GM23248 (cell line): ENCODE measurements at regions not wholly inside any gene's neighbourhood (a gene's known extent, or its start where the extent isn't known, plus 50 kb on each side); places are given as distances from the start of the nearest gene placed in this dataset.
"Not testable (repeated sequence)": the region's sequence is repeated elsewhere in the genome, so short reads cannot be mapped to it uniquely, and the experiment has no call there.

Experiments used
- DNase-seq: peaks from one replicate; pipeline ENCODE4 v3.0.0-alpha.2; 2015
- H2AFZ ChIP-seq: fragments of 200-600 bp; sonication (generic); 2 replicates; pipeline ENCODE4 v1.6.1; 2016; ENCODE audit warnings: antibody characterized with exemption
- H3F3A ChIP-seq: fragments of 200-600 bp; sonication (generic); 2 replicates; pipeline ENCODE4 v1.6.1; 2016; ENCODE audit warnings: mild to moderate bottlenecking, antibody characterized with exemption, mixed run types; ENCODE audit not compliant: insufficient read depth
- H3K27ac ChIP-seq: fragments of 200-600 bp; sonication (generic); 2 replicates; pipeline ENCODE4 v1.5.1; 2016; ENCODE audit warnings: mild to moderate bottlenecking
- H3K27me3 ChIP-seq: fragments of 200-600 bp; sonication (generic); replicated peaks from 2 replicates; pipeline ENCODE4 v1.6.1; 2016; ENCODE audit warnings: mild to moderate bottlenecking; ENCODE audit not compliant: insufficient read depth
- H3K36me3 ChIP-seq: fragments of 200-600 bp; sonication (generic); 2 replicates; pipeline ENCODE4 v1.6.1; 2016; ENCODE audit warnings: low read depth, mild to moderate bottlenecking
- H3K4me1 ChIP-seq: fragments of 200-600 bp; sonication (generic); 2 replicates; pipeline ENCODE4 v1.6.1; 2016; ENCODE audit warnings: mild to moderate bottlenecking; ENCODE audit not compliant: insufficient read depth
- H3K4me2 ChIP-seq: fragments of 200-600 bp; sonication (generic); one replicate; pipeline ENCODE4 v1.6.1; 2016; ENCODE audit warnings: mild to moderate bottlenecking; ENCODE audit not compliant: unreplicated experiment
- H3K4me3 ChIP-seq: fragments of 200-600 bp; sonication (generic); 2 replicates; pipeline ENCODE4 v1.5.1; 2016; ENCODE audit warnings: mild to moderate bottlenecking
- H3K79me2 ChIP-seq: fragments of 200-600 bp; sonication (generic); 2 replicates; pipeline ENCODE4 v1.6.1; 2016; ENCODE audit warnings: mild to moderate bottlenecking; ENCODE audit not compliant: insufficient read depth
- H3K9ac ChIP-seq: fragments of 200-600 bp; sonication (generic); 2 replicates; pipeline ENCODE4 v1.6.1; 2016; ENCODE audit warnings: mild to moderate bottlenecking
- H3K9me2 ChIP-seq: fragments of 200-600 bp; sonication (generic); 2 replicates; pipeline ENCODE4 v1.6.1; 2016; ENCODE audit warnings: mixed run types, mild to moderate bottlenecking, moderate library complexity; ENCODE audit not compliant: insufficient read depth
- H3K9me3 ChIP-seq: fragments of 200-600 bp; sonication (generic); one replicate; pipeline ENCODE4 v1.6.1; 2017; ENCODE audit warnings: low read depth
- H4K20me1 ChIP-seq: fragments of 200-600 bp; sonication (generic); 2 replicates; pipeline ENCODE4 v1.6.0; 2016; ENCODE audit not compliant: insufficient read depth
- EZH2 ChIP-seq: fragments of 200-600 bp; sonication (generic); IDR thresholded peaks from 2 replicates; pipeline ENCODE4 v1.6.1; 2018; ENCODE audit warnings: antibody characterized with exemption, mild to moderate bottlenecking; ENCODE audit not compliant: insufficient read depth, poor library complexity, severe bottlenecking
- EZH2phosphoT487 ChIP-seq: fragments of 200-600 bp; sonication (generic); IDR thresholded peaks from 2 replicates; pipeline ENCODE4 v1.6.1; 2018; ENCODE audit warnings: antibody characterized with exemption, moderate library complexity, mild to moderate bottlenecking, low read depth; ENCODE audit not compliant: insufficient read depth
- WGBS, 2 experiments: methylation state at CpG; one replicate each; pipeline ENCODE4 v1.1.6; 2015 to 2017; ENCODE audit warnings: low lambda C conversion rate in 2 of 2, low coverage in 1 of 2; ENCODE audit errors: missing lambda C conversion rate in 2 of 2; 5-methylcytosine and 5-hydroxymethylcytosine counted together
- in situ Hi-C: fragments of 300-500 bp; cut with MboI; formaldehyde crosslinking; loops from 2 replicates; pipeline ENCODE4 v1.15.0; 2020

DNA sequence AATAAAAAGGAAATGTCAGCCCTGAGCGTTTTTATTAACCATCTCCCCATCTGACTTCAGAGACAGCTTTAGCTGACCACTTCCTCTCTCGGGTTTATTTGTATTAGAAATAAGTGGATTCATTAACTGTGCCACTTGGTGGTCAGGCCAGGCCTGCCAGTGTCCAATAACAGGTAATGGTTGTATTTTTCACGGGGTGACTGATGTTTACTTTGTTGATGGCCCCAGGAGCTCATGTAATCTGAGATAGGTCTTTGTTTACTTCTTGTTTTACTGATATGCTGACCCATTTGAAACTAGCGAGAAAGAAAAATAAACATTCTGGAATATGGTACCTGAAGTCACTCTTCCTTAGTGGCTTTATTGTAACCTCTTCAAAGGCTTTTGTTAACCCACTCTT is 504.3 kb upstream of the SLC35B3 start:
- Histone ChIP-seq H3K9me2 (no peaks in the 10 kb centered on the region), H3K79me2 (no peaks in the 10 kb centered on the region), H3K27ac (no peak overlapping the region), H3K9ac (no peak overlapping the region), H3K4me1 (no peaks in the 10 kb centered on the region), H3K4me2 (no peak overlapping the region), H3F3A (no peaks in the 10 kb centered on the region), H3K9me3 (no peaks in the 10 kb centered on the region), H3K4me3 (no peak overlapping the region), H3K36me3 (no peaks in the 10 kb centered on the region), H4K20me1 (no peaks in the 10 kb centered on the region), H3K27me3 (no peaks in the 10 kb centered on the region), H2AFZ (no peak overlapping the region)
- in situ Hi-C loops = no loop called here
- no peak for DNase-seq
- no peak for TF ChIP-seq EZH2phosphoT487
- WGBS, 2 experiments = 33 to 47% methylated on average over 4 of the region's 4 CpGs

DNA sequence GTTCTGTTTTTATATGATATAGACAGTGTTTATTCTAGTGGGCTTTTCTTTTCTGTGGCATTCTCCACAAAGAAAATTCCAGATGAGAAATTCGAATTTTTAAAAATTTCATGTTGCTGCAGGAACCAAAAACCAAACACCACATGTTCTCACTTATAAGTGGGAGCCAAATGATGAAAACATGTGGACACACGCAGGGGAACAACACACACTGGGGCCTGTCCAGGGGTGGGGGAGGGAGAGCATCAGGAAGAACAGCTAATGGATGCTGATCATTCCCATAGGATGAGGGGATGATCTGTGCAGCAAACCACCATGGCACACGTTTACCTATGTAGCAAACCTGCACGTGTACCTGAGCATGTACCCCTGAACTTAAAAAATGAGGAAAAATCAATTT is 499.0 kb upstream of the SLC35B3 start:
- no peaks in the 10 kb centered on the region for H3K79me2 ChIP-seq
- H3K27ac ChIP-seq = no peak overlapping the region
- H3K4me1 ChIP-seq = no peaks in the 10 kb centered on the region
- 8 to 16% methylated on average over 4 of the region's 4 CpGs for WGBS, 2 experiments
- no peak overlapping the region for H3K9ac ChIP-seq
- H4K20me1 ChIP-seq = no peaks in the 10 kb centered on the region
- in situ Hi-C loops = no loop called here
- no peaks in the 10 kb centered on the region for H3K9me3 ChIP-seq
- TF ChIP-seq EZH2phosphoT487 (no peak), EZH2 (no peak)
- H3K36me3 ChIP-seq = no peaks in the 10 kb centered on the region
- H3K27me3 ChIP-seq = no peaks in the 10 kb centered on the region
- no peak overlapping the region for H3K4me2 ChIP-seq
- H3F3A ChIP-seq = no peaks in the 10 kb centered on the region
- H3K4me3 ChIP-seq = no peak overlapping the region
- no peaks in the 10 kb centered on the region for H3K9me2 ChIP-seq
- no peak for DNase-seq
- no peak overlapping the region for H2AFZ ChIP-seq

DNA sequence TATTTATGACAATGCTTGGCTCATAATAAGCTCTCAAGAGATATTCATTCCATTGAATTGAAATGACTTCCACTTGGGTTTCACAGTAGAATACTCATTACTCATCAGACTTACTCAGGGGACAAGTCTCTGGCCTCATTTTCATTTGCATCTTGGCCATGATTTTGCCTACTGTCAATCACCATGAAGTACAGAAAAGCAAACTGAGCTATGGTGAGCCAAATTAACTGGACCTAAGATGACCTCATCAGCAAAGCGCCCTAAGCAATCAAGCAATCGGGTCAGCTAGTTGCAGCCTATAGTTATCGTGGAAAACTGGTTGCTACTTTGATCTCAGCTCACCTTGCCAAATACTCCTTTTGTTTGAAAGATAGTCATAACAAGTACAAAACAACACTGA is 494.7 kb upstream of the SLC35B3 start:
- Histone ChIP-seq H3K79me2 (no peaks in the 10 kb centered on the region), H2AFZ (no peak overlapping the region), H3F3A (no peaks in the 10 kb centered on the region), H3K4me2 (no peak overlapping the region), H3K4me3 (no peak overlapping the region), H3K9ac (no peak overlapping the region), H3K4me1 (no peaks in the 10 kb centered on the region), H3K27ac (no peak overlapping the region), H3K9me3 (no peaks in the 10 kb centered on the region), H3K27me3 (no peaks in the 10 kb centered on the region), H4K20me1 (no peaks in the 10 kb centered on the region), H3K9me2 (no peaks in the 10 kb centered on the region), H3K36me3 (no peaks in the 10 kb centered on the region)
- no peak for TF ChIP-seq EZH2
- no peak for TF ChIP-seq EZH2phosphoT487
- no peak for DNase-seq
- 80 to 86% methylated on average over 3 of the region's 3 CpGs for WGBS, 2 experiments
- in situ Hi-C loops = no loop called here

DNA sequence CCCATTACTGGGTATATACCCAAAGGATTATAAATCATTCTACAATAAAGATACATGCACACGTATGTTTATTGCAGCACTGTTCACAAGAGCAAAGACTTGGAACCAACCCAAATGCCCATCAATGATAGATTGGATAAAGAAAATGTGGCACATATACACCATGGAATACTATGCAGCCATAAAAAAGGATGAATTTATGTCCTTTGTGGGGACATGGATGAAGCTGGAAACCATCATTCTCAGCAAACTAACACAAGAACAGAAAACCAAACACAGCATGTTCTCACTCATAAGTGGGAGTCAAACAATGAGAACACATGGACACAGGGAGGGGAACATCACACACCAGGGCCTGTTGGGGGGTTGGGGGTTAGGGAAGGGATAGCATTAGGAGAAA is 484.9 kb upstream of the SLC35B3 start:
- in situ Hi-C loops, H3K9me2 ChIP-seq, H3K27me3 ChIP-seq, H3K4me3 ChIP-seq, H3K4me1 ChIP-seq, H3K79me2 ChIP-seq, H3F3A ChIP-seq, H3K9ac ChIP-seq, H3K27ac ChIP-seq, H2AFZ ChIP-seq, H3K36me3 ChIP-seq, DNase-seq, H4K20me1 ChIP-seq, H3K4me2 ChIP-seq, H3K9me3 ChIP-seq: not testable (repeated sequence)
- 50 to 67% methylated on average over 1 of the region's 1 CpG for WGBS, 2 experiments

DNA sequence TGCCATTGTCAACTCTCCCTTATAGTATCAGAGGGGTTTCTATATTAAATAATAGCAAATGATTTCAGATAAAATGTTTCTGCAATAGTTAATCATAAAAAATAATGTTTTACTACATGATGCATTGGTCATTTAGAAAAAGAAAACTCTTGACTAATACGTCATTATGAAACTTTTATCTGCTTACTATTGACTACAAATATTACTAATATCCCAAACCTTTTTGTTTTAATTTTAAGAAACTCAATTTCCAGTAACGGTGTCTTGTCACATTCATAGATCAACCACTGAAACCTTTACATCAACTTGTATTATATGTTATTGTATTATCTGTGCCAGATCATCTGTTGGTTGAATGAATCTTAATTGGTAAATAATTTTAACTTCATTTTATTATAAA is 482.9 kb upstream of the SLC35B3 start:
- TF ChIP-seq EZH2 (no peak), EZH2phosphoT487 (no peak)
- in situ Hi-C loops = no loop called here

More for the DNA sequence above, 482.9 kb upstream of the SLC35B3 start:
- Histone ChIP-seq H3K27me3 (no peaks in the 10 kb centered on the region), H3K9me3 (no peaks in the 10 kb centered on the region), H3K9me2 (no peaks in the 10 kb centered on the region), H3F3A (no peaks in the 10 kb centered on the region), H3K9ac (no peak overlapping the region), H3K27ac (no peak overlapping the region), H3K4me2 (no peak overlapping the region), H4K20me1 (no peaks in the 10 kb centered on the region), H3K79me2 (no peaks in the 10 kb centered on the region), H3K36me3 (no peaks in the 10 kb centered on the region), H3K4me1 (no peaks in the 10 kb centered on the region), H2AFZ (no peak overlapping the region), H3K4me3 (no peak overlapping the region)
- WGBS, 2 experiments = 27 to 39% methylated on average over 2 of the region's 2 CpGs
- no peak for DNase-seq
